Stimulated activated CD4-positive, alpha-beta T cell treated with anti-CD3 and anti-CD28 coated beads, Interleukin-1b, Interleukin-23, amount 100 ng/mL, for 1 hour (primary cell): ENCODE measurements at regions not wholly inside any gene's neighbourhood (a gene's known extent, or its start where the extent isn't known, plus 50 kb on each side); places are given as distances from the start of the nearest gene placed in this dataset.

ENCODE experiments used
- DNase-seq, 2 donors: peaks; one replicate each; pipeline ENCODE4 v3.0.0-alpha.2; 2020; ENCODE audit warnings: low read depth in 2 of 2

GRCh38 chr2:160672211-160672610, 178.6 kb upstream of the RBMS1 start:
- DNase-seq: no peak

GRCh38 chr2:160674146-160674750, 180.6 kb upstream of the RBMS1 start:
- DNase-seq: no peak

- no peak for DNase-seq
Observed at GRCh38 chr2:160679686-160680085, 186.1 kb upstream of the RBMS1 start.

GRCh38 chr2:160680294-160680693, 186.7 kb upstream of the RBMS1 start:
- no peak for DNase-seq

- no peak for DNase-seq
Observed at GRCh38 chr2:160680974-160681373, 187.4 kb upstream of the RBMS1 start.

- DNase-seq: no peak
Observed at GRCh38 chr2:160683206-160683605, 189.6 kb upstream of the RBMS1 start.

GRCh38 chr2:160687629-160688028, 194.0 kb upstream of the RBMS1 start:
- DNase-seq: no peak

GRCh38 chr2:160689441-160689840, 195.8 kb upstream of the RBMS1 start:
- no peak for DNase-seq

- no peak for DNase-seq
Observed at GRCh38 chr2:160694221-160694620, 200.6 kb upstream of the RBMS1 start.

GRCh38 chr2:160694631-160695030, 201.0 kb upstream of the RBMS1 start:
- no peak for DNase-seq

GRCh38 chr2:160695402-160696086, 201.9 kb upstream of the RBMS1 start:
- DNase-seq: no peak

- no peak for DNase-seq
Observed at GRCh38 chr2:160696087-160696452, 202.5 kb upstream of the RBMS1 start.

- no peak for DNase-seq
Observed at GRCh38 chr2:160697817-160698216, 204.2 kb upstream of the RBMS1 start.

- no peak for DNase-seq
Observed at GRCh38 chr2:160700021-160700814, 206.6 kb upstream of the RBMS1 start.

- DNase-seq: no peak
Observed at GRCh38 chr2:160701822-160702221, 208.2 kb upstream of the RBMS1 start.

- no peak for DNase-seq
Observed at GRCh38 chr2:160702754-160703153, 209.1 kb upstream of the RBMS1 start.

- DNase-seq: no peak
Observed at GRCh38 chr2:160703648-160704585, 210.3 kb upstream of the RBMS1 start.

- no peak for DNase-seq
Observed at GRCh38 chr2:160715428-160715827, 221.8 kb upstream of the RBMS1 start.

- DNase-seq: no peak
Observed at GRCh38 chr2:160719116-160719515, 225.5 kb upstream of the RBMS1 start.

- DNase-seq: no peak
Observed at GRCh38 chr2:160720098-160720497, 226.5 kb upstream of the RBMS1 start.

- DNase-seq: no peak
Observed at GRCh38 chr2:160721089-160722040, 227.8 kb upstream of the RBMS1 start.
